Glutamatergic neuron (in vitro differentiated cells): ENCODE measurements at regions not wholly inside any gene's neighbourhood (a gene's known extent, or its start where the extent isn't known, plus 50 kb on each side); places are given as distances from the start of the nearest gene placed in this dataset.
"Not testable (repeated sequence)": the region's sequence is repeated elsewhere in the genome, so short reads cannot be mapped to it uniquely, and the experiment has no call there.

ENCODE experiments used
- DNase-seq: peaks from one replicate; pipeline ENCODE4 v3.0.0; 2022
- H3K27ac Mint-ChIP-seq: one replicate; pipeline ENCODE4 v1.8.0; 2020; ENCODE audit warnings: mild to moderate bottlenecking, mixed read lengths, inconsistent platforms; ENCODE audit not compliant: unreplicated experiment
- H3K27me3 Mint-ChIP-seq: one replicate; pipeline ENCODE4 v1.8.0; 2020; ENCODE audit warnings: mild to moderate bottlenecking, moderate library complexity, mixed read lengths, inconsistent platforms; ENCODE audit not compliant: unreplicated experiment
- H3K36me3 Mint-ChIP-seq: one replicate; pipeline ENCODE4 v1.8.0; 2020; ENCODE audit warnings: mild to moderate bottlenecking, mixed read lengths, inconsistent platforms; ENCODE audit not compliant: unreplicated experiment
- H3K4me1 Mint-ChIP-seq: one replicate; pipeline ENCODE4 v1.8.0; 2020; ENCODE audit warnings: mild to moderate bottlenecking, low read depth, mixed read lengths, inconsistent platforms; ENCODE audit not compliant: unreplicated experiment
- H3K4me3 Mint-ChIP-seq: one replicate; pipeline ENCODE4 v1.8.0; 2020; ENCODE audit warnings: mild to moderate bottlenecking, mixed read lengths, inconsistent platforms; ENCODE audit not compliant: unreplicated experiment
- H3K9me3 Mint-ChIP-seq: one replicate; pipeline ENCODE4 v1.8.0; 2020; ENCODE audit warnings: mild to moderate bottlenecking, moderate library complexity, mixed read lengths, inconsistent platforms; ENCODE audit not compliant: unreplicated experiment
- TF ChIP-seq, protein P1 (sequence below): fragments of 200-600 bp; sonication (generic); IDR thresholded peaks from one replicate; pipeline ENCODE4 v1.5.0; 2021; ENCODE audit not compliant: partially characterized antibody, unreplicated experiment

DNA sequence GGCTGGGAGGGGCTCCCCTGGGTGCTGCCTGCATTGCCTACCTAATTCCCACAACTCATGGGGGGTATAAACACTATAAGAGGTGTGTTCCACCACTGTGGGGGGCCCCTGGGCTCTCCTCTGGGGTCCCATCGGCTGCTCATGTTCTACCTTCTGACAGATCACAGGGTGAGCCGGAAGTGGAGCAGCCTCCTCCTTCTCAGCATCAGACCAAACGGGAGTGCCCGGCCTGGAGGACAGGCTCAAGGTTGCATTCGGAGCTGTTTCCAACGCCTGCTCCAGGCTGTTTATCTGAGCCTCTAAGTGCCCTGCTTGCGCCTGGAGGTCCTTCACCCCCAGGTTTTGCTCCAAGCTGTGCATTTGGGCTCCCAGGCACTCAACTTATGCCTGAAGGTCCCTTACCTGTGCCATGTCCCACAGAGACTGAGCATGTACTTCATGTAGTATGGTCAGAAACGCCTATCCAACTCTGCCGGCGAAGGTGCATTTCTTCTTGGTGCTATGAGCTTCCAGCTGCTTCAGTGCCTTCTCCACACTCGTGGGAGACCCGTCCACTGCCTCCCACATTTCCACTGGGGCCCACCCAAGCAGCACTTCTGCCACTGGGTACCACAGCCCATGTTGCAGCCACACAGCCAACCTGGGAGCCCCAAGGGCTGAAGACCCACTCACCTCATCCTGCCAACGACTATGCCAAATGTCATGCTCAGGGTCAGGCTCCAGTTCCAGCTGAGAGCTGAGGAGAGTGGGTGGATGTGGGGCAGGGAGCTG is 232.1 kb downstream of the IGSF11 start:
- DNase-seq, result no peak
- no peaks in the 10 kb centered on the region for H3K4me1 Mint-ChIP-seq
- no peak overlapping the region for H3K4me3 Mint-ChIP-seq
- H3K27me3 Mint-ChIP-seq, result peaks cover 2% of the 10 kb centered on the region
- H3K36me3 Mint-ChIP-seq, result no peaks in the 10 kb centered on the region
- TF ChIP-seq, protein P1, sequence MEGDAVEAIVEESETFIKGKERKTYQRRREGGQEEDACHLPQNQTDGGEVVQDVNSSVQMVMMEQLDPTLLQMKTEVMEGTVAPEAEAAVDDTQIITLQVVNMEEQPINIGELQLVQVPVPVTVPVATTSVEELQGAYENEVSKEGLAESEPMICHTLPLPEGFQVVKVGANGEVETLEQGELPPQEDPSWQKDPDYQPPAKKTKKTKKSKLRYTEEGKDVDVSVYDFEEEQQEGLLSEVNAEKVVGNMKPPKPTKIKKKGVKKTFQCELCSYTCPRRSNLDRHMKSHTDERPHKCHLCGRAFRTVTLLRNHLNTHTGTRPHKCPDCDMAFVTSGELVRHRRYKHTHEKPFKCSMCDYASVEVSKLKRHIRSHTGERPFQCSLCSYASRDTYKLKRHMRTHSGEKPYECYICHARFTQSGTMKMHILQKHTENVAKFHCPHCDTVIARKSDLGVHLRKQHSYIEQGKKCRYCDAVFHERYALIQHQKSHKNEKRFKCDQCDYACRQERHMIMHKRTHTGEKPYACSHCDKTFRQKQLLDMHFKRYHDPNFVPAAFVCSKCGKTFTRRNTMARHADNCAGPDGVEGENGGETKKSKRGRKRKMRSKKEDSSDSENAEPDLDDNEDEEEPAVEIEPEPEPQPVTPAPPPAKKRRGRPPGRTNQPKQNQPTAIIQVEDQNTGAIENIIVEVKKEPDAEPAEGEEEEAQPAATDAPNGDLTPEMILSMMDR, result no peak
- H3K9me3 Mint-ChIP-seq, result no peaks in the 10 kb centered on the region
- no peak overlapping the region for H3K27ac Mint-ChIP-seq

DNA sequence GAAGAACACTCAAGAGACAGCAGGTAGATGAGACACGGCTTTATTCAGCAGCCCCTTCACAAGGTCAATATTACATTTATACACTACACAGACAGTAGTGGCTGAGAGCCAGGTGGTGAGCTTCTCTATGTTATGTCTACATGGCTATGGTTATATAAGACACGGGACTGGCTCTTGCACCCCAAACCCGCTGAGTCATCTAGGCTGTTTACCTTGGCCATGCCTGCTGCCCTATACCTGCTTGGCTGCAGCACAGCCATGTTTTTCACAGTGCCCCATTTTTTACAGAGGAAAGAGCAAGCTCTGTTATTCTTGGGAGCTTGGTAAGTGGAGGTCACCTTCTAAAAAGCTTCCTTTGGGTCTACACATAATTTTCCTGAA is 231.6 kb downstream of the IGSF11 start:
- Mint-ChIP-seq H3K27ac (no peak overlapping the region), H3K27me3 (peaks cover 2% of the 10 kb centered on the region), H3K9me3 (no peaks in the 10 kb centered on the region), H3K4me3 (no peak overlapping the region), H3K36me3 (no peaks in the 10 kb centered on the region), H3K4me1 (no peaks in the 10 kb centered on the region)
- no peak for DNase-seq
- TF ChIP-seq, protein P1, result no peak

DNA sequence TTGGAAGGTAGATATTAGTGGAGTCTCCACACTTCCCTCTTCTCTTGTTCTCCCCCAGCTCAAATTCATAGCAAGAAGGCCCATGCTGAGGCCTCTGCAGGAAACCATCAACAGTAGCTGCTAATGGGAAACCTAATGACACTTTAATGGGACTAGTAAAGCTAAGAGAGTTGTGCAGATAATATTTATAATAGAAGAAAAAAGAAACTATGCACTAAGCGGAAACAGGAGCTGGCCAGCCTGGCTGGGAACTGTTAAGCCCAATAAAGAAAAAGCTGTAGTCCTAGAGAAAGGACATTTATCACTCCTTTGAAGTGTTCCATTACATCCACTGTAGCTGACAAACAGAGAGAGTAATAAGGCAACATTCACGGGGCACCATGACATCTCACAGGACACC is 229.6 kb downstream of the IGSF11 start:
- H3K36me3 Mint-ChIP-seq, result no peaks in the 10 kb centered on the region
- H3K9me3 Mint-ChIP-seq, result no peaks in the 10 kb centered on the region
- no peak overlapping the region for H3K27ac Mint-ChIP-seq
- TF ChIP-seq, protein P1, result no peak
- H3K4me3 Mint-ChIP-seq, result no peak overlapping the region
- H3K4me1 Mint-ChIP-seq, result no peaks in the 10 kb centered on the region
- DNase-seq, result no peak
- H3K27me3 Mint-ChIP-seq, result peaks cover under 1% of the 10 kb centered on the region

DNA sequence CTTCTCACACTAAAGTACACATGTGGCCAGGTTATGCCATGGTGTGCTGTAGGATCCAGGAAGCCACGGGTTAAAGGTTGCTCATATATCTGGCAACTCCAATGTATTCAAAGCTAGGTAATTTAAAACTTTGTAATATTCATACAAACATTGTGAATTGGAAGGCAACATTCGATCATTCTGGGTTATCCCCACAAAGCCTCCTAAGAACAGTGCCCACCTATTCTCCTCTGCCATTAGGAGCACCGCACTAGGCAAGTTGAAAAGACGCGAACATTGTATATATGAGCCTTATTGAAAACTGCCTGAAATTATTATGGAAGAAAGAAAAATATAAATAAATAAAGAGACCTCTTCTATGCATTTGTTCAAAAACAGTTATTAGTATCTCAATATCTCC is 228.2 kb downstream of the IGSF11 start:
- Mint-ChIP-seq H3K4me3 (no peak overlapping the region), H3K4me1 (no peaks in the 10 kb centered on the region), H3K27ac (no peak overlapping the region), H3K9me3 (no peaks in the 10 kb centered on the region), H3K36me3 (no peaks in the 10 kb centered on the region), H3K27me3 (no peaks in the 10 kb centered on the region)
- DNase-seq, result no peak
- TF ChIP-seq, protein P1, result no peak

DNA sequence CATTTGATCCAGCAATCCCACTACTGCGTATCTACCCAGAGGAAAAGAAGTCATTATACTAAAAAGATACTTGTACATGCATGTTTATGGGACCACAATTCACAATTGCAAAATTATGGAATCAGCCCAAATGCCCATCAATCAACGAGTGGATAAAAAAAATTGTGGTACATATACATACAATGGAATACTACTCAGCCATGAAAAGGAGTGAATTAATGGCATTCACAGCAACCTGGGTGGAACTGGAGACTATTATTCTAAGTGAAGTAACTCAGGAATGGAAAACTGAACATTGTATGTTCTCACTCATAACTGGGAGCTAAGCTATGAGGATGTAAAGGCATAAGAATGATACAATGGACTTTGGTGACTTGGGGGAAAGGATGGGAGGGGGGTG is 227.3 kb downstream of the IGSF11 start:
- not testable (repeated sequence) for H3K9me3 Mint-ChIP-seq

More for the DNA sequence above, 227.3 kb downstream of the IGSF11 start:
- H3K27ac Mint-ChIP-seq, H3K36me3 Mint-ChIP-seq, H3K27me3 Mint-ChIP-seq, H3K4me1 Mint-ChIP-seq, H3K4me3 Mint-ChIP-seq, DNase-seq: not testable (repeated sequence)
